ENCODE measurements at regions not wholly inside any gene's neighbourhood (a gene's known extent, or its start where the extent isn't known, plus 50 kb on each side); places are given as distances from the start of the nearest gene placed in this dataset.

GRCh38 chr14:82621881-82622450 is 1088.3 kb upstream of the SEL1L start:
- H3K4me3 ChIP-seq (ENCODE audit: low read depth, low read length, poor library complexity, severe bottlenecking) = no peak overlapping the region
- no peak overlapping the region for H3K27ac ChIP-seq (ENCODE audit: low read depth, low read length, poor library complexity, severe bottlenecking)
- H3K9me2 ChIP-seq (ENCODE audit: insufficient read depth, low read length) = no peaks in the 10 kb centered on the region
- TF ChIP-seq CTCF (conservative IDR thresholded peaks at IDR 0.05; ENCODE audit: low read length) (0 out of 2 replicates have a peak, but pooled peaks have one; percentile 25), EZH2phosphoT487 (IDR thresholded peaks at IDR 0.05; ENCODE audit: borderline replicate concordance, low read depth, low read length) (no peak)
- H3K4me2 ChIP-seq (ENCODE audit: low read length) = no peak overlapping the region
- no peak for DNase-seq (ENCODE audit: low spot score)
- intact Hi-C loops (cut with micrococcal nuclease; ENCODE audit: unreplicated experiment) = no loop called here
- CTCF ChIA-PET (ENCODE audit: unreplicated experiment) = no interaction called here
- no peaks in the 10 kb centered on the region for H3K9me3 ChIP-seq (ENCODE audit: low read length)
- H2AFZ ChIP-seq (ENCODE audit: low read length) = no peak overlapping the region
- no peaks in the 10 kb centered on the region for H4K20me1 ChIP-seq (ENCODE audit: insufficient read depth, low read length)
- POLR2A ChIA-PET = no interaction called here
- no peaks in the 10 kb centered on the region for H3K36me3 ChIP-seq (ENCODE audit: insufficient read depth, low read length)
- no peaks in the 10 kb centered on the region for H3K79me2 ChIP-seq (ENCODE audit: insufficient read depth, low read depth, low read length)
- H3K4me1 ChIP-seq (ENCODE audit: insufficient read depth, low read length, poor library complexity, severe bottlenecking) = no peaks in the 10 kb centered on the region
- BruUV-seq (replicated peaks) = no TSS peak

- Histone ChIP-seq H4K20me1 (ENCODE audit: insufficient read depth, low read length) (no peaks in the 10 kb centered on the region), H3K4me2 (ENCODE audit: low read length) (no peak overlapping the region), H3K9me3 (ENCODE audit: low read length) (no peaks in the 10 kb centered on the region), H3K4me3 (ENCODE audit: low read depth, low read length, poor library complexity, severe bottlenecking) (no peak overlapping the region), H3K9me2 (ENCODE audit: insufficient read depth, low read length) (no peaks in the 10 kb centered on the region), H3K36me3 (ENCODE audit: insufficient read depth, low read length) (no peaks in the 10 kb centered on the region), H3K27ac (ENCODE audit: low read depth, low read length, poor library complexity, severe bottlenecking) (no peak overlapping the region), H2AFZ (ENCODE audit: low read length) (no peak overlapping the region), H3K79me2 (ENCODE audit: insufficient read depth, low read depth, low read length) (no peaks in the 10 kb centered on the region), H3K4me1 (ENCODE audit: insufficient read depth, low read length, poor library complexity, severe bottlenecking) (no peaks in the 10 kb centered on the region)
- intact Hi-C loops (cut with micrococcal nuclease; ENCODE audit: unreplicated experiment) = no loop called here
- ChIA-PET POLR2A (interaction anchor here (1.1 kb wide), 1 partner anchor 12 kb away, joined by 3 read pairs; no protein-coding TSS in a partner anchor), CTCF (ENCODE audit: unreplicated experiment) (no interaction called here)
- no TSS peak for BruUV-seq (replicated peaks)
- TF ChIP-seq CTCF (conservative IDR thresholded peaks at IDR 0.05; ENCODE audit: low read length) (no peak), EZH2phosphoT487 (IDR thresholded peaks at IDR 0.05; ENCODE audit: borderline replicate concordance, low read depth, low read length) (no peak)
- DNase-seq (ENCODE audit: low spot score) = no peak
Measured at GRCh38 chr14:82626156-82627066, 1092.8 kb upstream of the SEL1L start.

- Histone ChIP-seq H3K9me2 (ENCODE audit: insufficient read depth, low read length) (no peaks in the 10 kb centered on the region), H3K79me2 (ENCODE audit: insufficient read depth, low read depth, low read length) (no peaks in the 10 kb centered on the region), H3K4me3 (ENCODE audit: low read depth, low read length, poor library complexity, severe bottlenecking) (no peak overlapping the region), H2AFZ (ENCODE audit: low read length) (no peak overlapping the region), H3K9me3 (ENCODE audit: low read length) (no peaks in the 10 kb centered on the region), H4K20me1 (ENCODE audit: insufficient read depth, low read length) (no peaks in the 10 kb centered on the region), H3K4me1 (ENCODE audit: insufficient read depth, low read length, poor library complexity, severe bottlenecking) (no peaks in the 10 kb centered on the region), H3K36me3 (ENCODE audit: insufficient read depth, low read length) (no peaks in the 10 kb centered on the region), H3K4me2 (ENCODE audit: low read length) (no peak overlapping the region), H3K27ac (ENCODE audit: low read depth, low read length, poor library complexity, severe bottlenecking) (no peak overlapping the region)
- TF ChIP-seq EZH2phosphoT487 (IDR thresholded peaks at IDR 0.05; ENCODE audit: borderline replicate concordance, low read depth, low read length) (no peak), CTCF (conservative IDR thresholded peaks at IDR 0.05; ENCODE audit: low read length) (no peak)
- POLR2A ChIA-PET = interaction anchor here (0.6 to 1.1 kb wide), 2 partner anchors 9 to 1045 kb away, joined by 3 to 5 read pairs; no protein-coding TSS in a partner anchor
- no peak for DNase-seq (ENCODE audit: low spot score)
- CTCF ChIA-PET (ENCODE audit: unreplicated experiment) = no interaction called here
- intact Hi-C loops (cut with micrococcal nuclease; ENCODE audit: unreplicated experiment) = no loop called here
- BruUV-seq (replicated peaks) = no TSS peak
Measured at GRCh38 chr14:82635915-82636314, 1102.3 kb upstream of the SEL1L start.

Data from OCI-LY7 (cell line).